Mammary epithelial cell (primary cell): ENCODE measurements at regions not wholly inside any gene's neighbourhood (a gene's known extent, or its start where the extent isn't known, plus 50 kb on each side); places are given as distances from the start of the nearest gene placed in this dataset.

Source experiments
- CTCF ChIP-seq, 2 donors: IDR thresholded peaks in 1 of 2; conservative IDR thresholded peaks in 1 of 2; 2 replicates each; pipeline ENCODE4 v1.5.1; 2011 to 2012; ENCODE audit warnings: inconsistent platforms in 2 of 2, low read length in 2 of 2, mild to moderate bottlenecking in 2 of 2, control low read depth in 1 of 2, low read depth in 1 of 2; ENCODE audit not compliant: insufficient read depth in 1 of 2; ENCODE audit errors: extremely low read depth in 1 of 2
- EZH2 ChIP-seq: IDR thresholded peaks from 2 replicates; pipeline ENCODE4 v1.6.1; 2012; ENCODE audit warnings: low read length, inconsistent platforms, borderline replicate concordance

DNA sequence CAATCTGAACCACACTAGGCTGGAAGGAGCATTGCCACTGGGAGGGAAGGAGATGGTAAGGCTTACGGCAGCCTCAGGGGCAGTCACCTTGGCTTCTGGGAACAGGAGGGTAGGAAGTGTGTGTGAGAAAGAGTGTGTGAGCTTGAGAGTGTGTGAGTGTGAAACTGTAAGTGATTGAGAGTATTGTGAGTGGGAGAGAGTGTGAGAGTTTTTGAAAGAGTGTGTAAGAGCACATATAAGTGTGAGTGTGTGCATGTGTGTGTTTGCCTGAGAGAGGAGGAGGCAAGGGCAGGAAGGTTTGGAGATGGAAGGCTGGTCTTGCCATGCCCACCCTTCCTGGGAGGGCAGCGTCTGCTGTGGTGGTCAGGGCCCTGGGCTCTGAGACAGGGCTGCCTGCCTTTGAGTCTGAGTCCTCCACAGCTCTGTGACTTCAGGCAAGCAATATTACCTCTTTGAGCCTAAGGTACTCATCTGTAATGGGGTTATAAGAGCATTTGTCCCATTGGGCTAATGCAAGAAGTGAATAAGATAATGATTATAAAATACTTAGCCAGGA is 51.9 kb upstream of the BOD1 start:
- TF ChIP-seq CTCF (conservative IDR thresholded peaks at IDR 0.05 in 1 of 2, IDR thresholded peaks at IDR 0.05 in 1 of 2; ENCODE audit: extremely low read depth in 1 of 2, insufficient read depth in 1 of 2, low read depth in 1 of 2, low read length in 2 of 2): no peak
- no peak for TF ChIP-seq EZH2
